Chondrocyte (in vitro differentiated cells): ENCODE measurements at regions not wholly inside any gene's neighbourhood (a gene's known extent, or its start where the extent isn't known, plus 50 kb on each side); places are given as distances from the start of the nearest gene placed in this dataset.

Experiments used
- DNase-seq: peaks from one replicate; pipeline ENCODE4 v3.0.0; 2021; ENCODE audit warnings: mixed read lengths, low spot score
- H3K27ac Mint-ChIP-seq: one replicate; pipeline ENCODE4 v1.8.0; 2021; ENCODE audit warnings: mild to moderate bottlenecking, moderate library complexity, mixed read lengths; ENCODE audit not compliant: unreplicated experiment
- H3K27me3 Mint-ChIP-seq: 2 replicates; pipeline ENCODE4 v1.8.0; 2021; ENCODE audit warnings: low read depth, mixed read lengths
- H3K36me3 Mint-ChIP-seq: 2 replicates; pipeline ENCODE4 v1.8.0; 2021; ENCODE audit warnings: low read depth, mixed read lengths
- H3K4me1 Mint-ChIP-seq: 2 replicates; pipeline ENCODE4 v1.8.0; 2021; ENCODE audit warnings: low read depth, mild to moderate bottlenecking, mixed read lengths
- H3K4me3 Mint-ChIP-seq: one replicate; pipeline ENCODE4 v1.8.0; 2021; ENCODE audit warnings: mild to moderate bottlenecking, moderate library complexity, mixed read lengths; ENCODE audit not compliant: unreplicated experiment
- H3K9me3 Mint-ChIP-seq: 2 replicates; pipeline ENCODE4 v1.8.0; 2021; ENCODE audit warnings: low read depth, mixed read lengths
- TF ChIP-seq, protein P1 (sequence below): fragments of 200-600 bp; sonication (generic); IDR thresholded peaks from 2 replicates; pipeline ENCODE4 v1.5.0; 2021; ENCODE audit warnings: antibody characterized with exemption, mild to moderate bottlenecking, moderate library complexity

DNA sequence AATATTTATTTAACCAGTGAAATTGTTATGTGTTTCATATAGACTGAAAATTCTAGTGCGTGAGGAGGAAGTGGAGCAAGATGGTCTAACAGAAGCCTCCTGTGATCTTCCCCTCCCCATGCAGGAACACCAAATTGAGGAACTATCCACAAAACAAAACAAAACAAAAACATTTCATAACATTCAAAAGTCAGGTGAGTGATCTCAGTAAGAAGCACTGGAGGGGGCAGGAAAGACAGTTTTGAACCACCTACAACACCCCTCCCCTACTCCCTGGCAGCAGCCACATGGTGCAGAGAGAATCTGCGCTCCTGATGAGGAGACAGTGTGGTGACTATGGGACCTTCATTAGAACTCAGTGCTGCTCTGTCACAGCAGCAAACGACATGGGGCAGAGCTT is 221.9 kb upstream of the SEMA3C start:
- Mint-ChIP-seq H3K27ac (no peak overlapping the region), H3K4me3 (no peak overlapping the region), H3K4me1 (peaks cover 13% of the 10 kb centered on the region), H3K27me3 (no peaks in the 10 kb centered on the region), H3K36me3 (no peaks in the 10 kb centered on the region), H3K9me3 (no peaks in the 10 kb centered on the region)
- no peak for DNase-seq
- TF ChIP-seq, protein P1, sequence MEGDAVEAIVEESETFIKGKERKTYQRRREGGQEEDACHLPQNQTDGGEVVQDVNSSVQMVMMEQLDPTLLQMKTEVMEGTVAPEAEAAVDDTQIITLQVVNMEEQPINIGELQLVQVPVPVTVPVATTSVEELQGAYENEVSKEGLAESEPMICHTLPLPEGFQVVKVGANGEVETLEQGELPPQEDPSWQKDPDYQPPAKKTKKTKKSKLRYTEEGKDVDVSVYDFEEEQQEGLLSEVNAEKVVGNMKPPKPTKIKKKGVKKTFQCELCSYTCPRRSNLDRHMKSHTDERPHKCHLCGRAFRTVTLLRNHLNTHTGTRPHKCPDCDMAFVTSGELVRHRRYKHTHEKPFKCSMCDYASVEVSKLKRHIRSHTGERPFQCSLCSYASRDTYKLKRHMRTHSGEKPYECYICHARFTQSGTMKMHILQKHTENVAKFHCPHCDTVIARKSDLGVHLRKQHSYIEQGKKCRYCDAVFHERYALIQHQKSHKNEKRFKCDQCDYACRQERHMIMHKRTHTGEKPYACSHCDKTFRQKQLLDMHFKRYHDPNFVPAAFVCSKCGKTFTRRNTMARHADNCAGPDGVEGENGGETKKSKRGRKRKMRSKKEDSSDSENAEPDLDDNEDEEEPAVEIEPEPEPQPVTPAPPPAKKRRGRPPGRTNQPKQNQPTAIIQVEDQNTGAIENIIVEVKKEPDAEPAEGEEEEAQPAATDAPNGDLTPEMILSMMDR = no peak

DNA sequence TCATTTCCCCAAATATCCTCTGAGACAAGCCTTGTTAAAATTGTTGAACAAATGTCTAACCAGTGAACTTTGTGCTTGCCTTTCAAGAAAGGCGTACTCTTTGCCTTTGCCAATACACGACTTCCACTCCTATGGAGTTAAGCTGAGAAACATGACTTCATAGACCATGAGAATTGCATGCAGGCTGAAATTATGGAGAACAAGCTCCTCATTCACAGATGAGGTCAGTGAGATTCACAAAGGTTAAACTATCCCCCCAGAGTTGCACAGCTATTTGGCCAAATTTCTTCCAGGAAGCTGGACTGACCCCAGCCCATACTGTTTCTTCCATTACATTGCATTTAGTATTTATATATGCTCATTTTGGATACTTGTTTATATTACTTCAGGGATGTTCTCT is 221.4 kb upstream of the SEMA3C start:
- H3K4me3 Mint-ChIP-seq = no peak overlapping the region
- TF ChIP-seq, protein P1 = no peak
- H3K27me3 Mint-ChIP-seq = no peaks in the 10 kb centered on the region
- H3K36me3 Mint-ChIP-seq = no peaks in the 10 kb centered on the region
- no peak for DNase-seq
- no peak overlapping the region for H3K27ac Mint-ChIP-seq
- H3K4me1 Mint-ChIP-seq = peaks cover 13% of the 10 kb centered on the region
- no peaks in the 10 kb centered on the region for H3K9me3 Mint-ChIP-seq

DNA sequence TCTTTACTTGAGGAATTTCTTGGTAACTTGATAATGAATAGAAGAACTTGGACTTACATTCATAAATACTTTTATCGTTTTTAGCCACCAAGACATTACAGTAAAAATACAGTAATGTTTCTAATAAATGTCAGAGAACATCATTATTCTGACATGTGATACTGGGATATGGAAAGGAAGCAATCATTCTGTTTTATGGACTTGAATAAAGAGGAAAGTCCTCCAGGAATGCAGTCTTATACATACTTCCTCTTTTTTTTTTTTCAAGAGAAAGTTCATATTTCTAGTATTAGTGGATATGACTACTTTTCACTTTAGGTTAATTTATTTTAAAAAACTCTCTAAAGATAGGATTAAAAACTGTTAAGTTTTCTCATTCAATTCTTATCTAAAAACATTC is 220.0 kb upstream of the SEMA3C start:
- DNase-seq = no peak
- Mint-ChIP-seq H3K9me3 (no peaks in the 10 kb centered on the region), H3K4me1 (peaks cover 13% of the 10 kb centered on the region), H3K36me3 (no peaks in the 10 kb centered on the region), H3K27me3 (no peaks in the 10 kb centered on the region), H3K27ac (no peak overlapping the region), H3K4me3 (no peak overlapping the region)
- TF ChIP-seq, protein P1 = no peak

DNA sequence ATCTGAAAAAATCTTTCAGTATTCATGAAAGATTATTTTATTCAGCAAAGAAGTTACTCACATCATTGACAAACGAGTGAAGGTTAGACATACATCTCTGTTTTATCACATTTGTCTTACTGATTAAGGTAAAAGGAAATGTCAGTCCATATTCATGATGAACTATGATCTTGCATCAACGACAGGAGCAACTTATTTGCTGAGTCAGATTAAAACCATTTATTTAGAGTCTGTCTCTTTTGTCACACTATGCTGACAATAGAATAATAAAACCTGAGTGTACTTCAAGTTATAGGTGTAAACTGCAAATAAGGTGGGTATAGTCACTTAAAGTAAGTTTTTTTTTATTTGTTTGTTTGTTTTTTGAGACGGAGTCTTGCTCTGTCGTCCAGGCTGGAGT is 216.5 kb upstream of the SEMA3C start:
- Mint-ChIP-seq H3K4me1 (peaks cover 12% of the 10 kb centered on the region), H3K4me3 (no peak overlapping the region), H3K27ac (no peak overlapping the region), H3K36me3 (no peaks in the 10 kb centered on the region), H3K27me3 (no peaks in the 10 kb centered on the region), H3K9me3 (no peaks in the 10 kb centered on the region)
- DNase-seq = no peak
- TF ChIP-seq, protein P1 = no peak

DNA sequence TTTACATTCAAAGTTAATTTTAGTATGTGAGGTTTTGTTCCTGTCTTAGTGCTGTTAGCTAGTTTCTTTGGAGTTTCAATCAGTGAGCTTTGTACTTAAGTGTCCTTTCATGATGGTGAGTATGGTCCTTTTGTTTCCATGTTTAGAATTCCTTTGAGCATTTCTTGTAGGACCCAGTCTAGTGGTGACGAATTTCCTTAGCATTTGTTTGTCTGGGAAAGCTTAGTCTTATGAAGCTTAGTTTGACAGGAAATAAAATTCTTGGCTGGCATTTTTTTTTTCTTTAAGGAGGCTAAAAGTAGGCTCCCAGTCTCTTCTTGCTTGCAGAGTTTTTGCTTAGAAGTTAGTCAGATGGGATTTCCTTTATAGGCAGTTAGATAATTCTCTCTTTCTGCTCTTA is 209.2 kb upstream of the SEMA3C start:
- H3K4me3 Mint-ChIP-seq = no peak overlapping the region
- H3K9me3 Mint-ChIP-seq = peaks cover 28% of the 10 kb centered on the region
- H3K27me3 Mint-ChIP-seq = no peaks in the 10 kb centered on the region
- no peaks in the 10 kb centered on the region for H3K4me1 Mint-ChIP-seq
- no peak overlapping the region for H3K27ac Mint-ChIP-seq
- H3K36me3 Mint-ChIP-seq = peaks cover 7% of the 10 kb centered on the region
- TF ChIP-seq, protein P1 = no peak
- DNase-seq = no peak
